Neural progenitor cell (in vitro differentiated cells): ENCODE measurements at regions not wholly inside any gene's neighbourhood (a gene's known extent, or its start where the extent isn't known, plus 50 kb on each side); places are given as distances from the start of the nearest gene placed in this dataset.

Source experiments
- EZH2phosphoT487 ChIP-seq: fragments of 200-600 bp; sonication (generic); IDR thresholded peaks from 2 replicates; pipeline ENCODE4 v1.6.1; 2017; ENCODE audit warnings: antibody characterized with exemption
- TF ChIP-seq, protein P1 (sequence below): fragments of 200-600 bp; sonication (generic); IDR thresholded peaks from 2 replicates; pipeline ENCODE4 v1.5.1; 2017; ENCODE audit warnings: antibody characterized with exemption, mild to moderate bottlenecking

DNA sequence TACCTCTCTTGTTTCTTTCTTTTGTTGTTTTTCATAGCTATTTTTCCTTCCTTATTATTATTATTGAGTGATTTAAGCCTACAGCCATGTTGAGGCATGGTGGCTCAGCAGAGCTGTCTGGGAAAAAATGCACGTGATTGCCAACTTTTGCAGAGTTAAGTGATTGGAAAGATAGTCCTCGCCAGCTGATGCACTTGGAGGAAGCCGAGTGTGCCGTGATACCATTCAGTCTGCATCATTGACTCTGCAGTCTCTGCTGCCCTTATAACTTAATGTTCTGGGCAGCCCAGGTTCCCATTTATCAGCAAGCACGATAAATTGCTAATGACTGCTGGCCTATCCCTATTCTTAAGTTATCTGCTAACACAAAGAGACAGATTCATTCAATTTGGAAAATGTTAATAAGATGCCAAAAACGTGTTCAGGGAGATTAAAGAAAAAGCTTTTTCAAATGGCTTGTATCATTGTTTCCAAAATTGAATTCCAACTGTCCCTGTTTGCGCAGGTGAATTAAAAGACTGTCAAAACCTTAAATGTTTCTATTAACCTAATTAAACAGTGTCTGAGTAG is 232.9 kb upstream of the NPY start:
- TF ChIP-seq, protein P1, sequence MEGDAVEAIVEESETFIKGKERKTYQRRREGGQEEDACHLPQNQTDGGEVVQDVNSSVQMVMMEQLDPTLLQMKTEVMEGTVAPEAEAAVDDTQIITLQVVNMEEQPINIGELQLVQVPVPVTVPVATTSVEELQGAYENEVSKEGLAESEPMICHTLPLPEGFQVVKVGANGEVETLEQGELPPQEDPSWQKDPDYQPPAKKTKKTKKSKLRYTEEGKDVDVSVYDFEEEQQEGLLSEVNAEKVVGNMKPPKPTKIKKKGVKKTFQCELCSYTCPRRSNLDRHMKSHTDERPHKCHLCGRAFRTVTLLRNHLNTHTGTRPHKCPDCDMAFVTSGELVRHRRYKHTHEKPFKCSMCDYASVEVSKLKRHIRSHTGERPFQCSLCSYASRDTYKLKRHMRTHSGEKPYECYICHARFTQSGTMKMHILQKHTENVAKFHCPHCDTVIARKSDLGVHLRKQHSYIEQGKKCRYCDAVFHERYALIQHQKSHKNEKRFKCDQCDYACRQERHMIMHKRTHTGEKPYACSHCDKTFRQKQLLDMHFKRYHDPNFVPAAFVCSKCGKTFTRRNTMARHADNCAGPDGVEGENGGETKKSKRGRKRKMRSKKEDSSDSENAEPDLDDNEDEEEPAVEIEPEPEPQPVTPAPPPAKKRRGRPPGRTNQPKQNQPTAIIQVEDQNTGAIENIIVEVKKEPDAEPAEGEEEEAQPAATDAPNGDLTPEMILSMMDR = no peak
- TF ChIP-seq EZH2phosphoT487 = no peak
